GM12878 (cell line): ENCODE measurements at regions not wholly inside any gene's neighbourhood (a gene's known extent, or its start where the extent isn't known, plus 50 kb on each side); places are given as distances from the start of the nearest gene placed in this dataset.

ENCODE experiments used
- ATAC-seq: fragments of 200-7000 bp; cut with Tn5 transposase; 3 replicates; pipeline ENCODE4 v1.9.1; 2020; ENCODE audit warnings: mild to moderate bottlenecking, moderate library complexity
- BruUV-seq: library from RNA; stranded (reverse); fragments of 400-500 nt; replicated peaks from 2 replicates; lab custom pipeline; 2021; lab: Mats Ljungman, UMichigan
- CTCF ChIA-PET: fragments of 300-600 bp; sonication (Branson Sonifier 250); formaldehyde crosslinking; extraction: SDS; loops from one replicate; lab custom pipeline; 2021; ENCODE audit warnings: inconsistent platforms; lab: Yijun Ruan, JAX
- POLR2A ChIA-PET: fragments of 350-600 bp; formaldehyde crosslinking; extraction: SDS; loops from one replicate; lab custom pipeline; 2021; ENCODE audit warnings: inconsistent platforms; lab: Charles Lee
- RAD21 ChIA-PET: fragments of 300-600 bp; sonication (Branson Sonifier 250); formaldehyde crosslinking; loops from one replicate; lab custom pipeline; 2023; ENCODE audit warnings: antibody characterized with exemption; ENCODE audit not compliant: unreplicated experiment; lab: Charles Lee
- SMC1A ChIA-PET: fragments of 300-600 bp; sonication (Branson Sonifier 250); formaldehyde crosslinking; loops from one replicate; lab custom pipeline; 2023; ENCODE audit not compliant: unreplicated experiment, uncharacterized antibody; lab: Charles Lee
- DNase-seq: peaks from one replicate; pipeline ENCODE4 v3.0.0-alpha.2; 2011; ENCODE audit warnings: low read depth, low spot score
- FAIRE-seq: peaks from 3 replicates; lab custom pipeline; 2011; peaks lifted over from hg19 to GRCh38; lab: Jason Lieb, UNC
- H2AFZ ChIP-seq: 2 replicates; pipeline ENCODE4 v1.6.0; 2011; ENCODE audit warnings: low read depth, low read length, control low read depth; ENCODE audit not compliant: control insufficient read depth
- H3K27ac ChIP-seq: 2 replicates; pipeline ENCODE4 v1.5.1; 2011; ENCODE audit warnings: control low read depth; ENCODE audit not compliant: control insufficient read depth, insufficient read depth
- H3K27me3 ChIP-seq, 2 experiments: replicated peaks in 1 of 2; 2 replicates each; pipeline versions ENCODE4 v1.6.0 to v1.6.1; 2011; ENCODE audit warnings: low read length in 1 of 2; ENCODE audit not compliant: control insufficient read depth in 2 of 2, insufficient read depth in 2 of 2
- H3K36me3 ChIP-seq, 2 experiments: 2 replicates each; pipeline ENCODE4 v1.5.1; 2011; ENCODE audit warnings: low read length in 1 of 2; ENCODE audit not compliant: control insufficient read depth in 2 of 2, insufficient read depth in 2 of 2
- H3K4me1 ChIP-seq: 2 replicates; pipeline ENCODE4 v1.6.1; 2011; ENCODE audit warnings: mild to moderate bottlenecking, low read length, moderate library complexity, mixed read lengths; ENCODE audit not compliant: control insufficient read depth, insufficient read depth
- H3K4me2 ChIP-seq: 2 replicates; pipeline ENCODE4 v1.6.0; 2011; ENCODE audit warnings: control low read depth; ENCODE audit not compliant: control insufficient read depth, insufficient read depth
- H3K4me3 ChIP-seq: fragments of 200-600 bp; sonication (generic); 2 replicates; pipeline ENCODE4 v1.5.1; 2016
- H3K79me2 ChIP-seq: 2 replicates; pipeline ENCODE4 v1.6.0; 2011; ENCODE audit warnings: low read length; ENCODE audit not compliant: control insufficient read depth, insufficient read depth
- H3K9ac ChIP-seq: 2 replicates; pipeline ENCODE4 v1.8.0; 2011; ENCODE audit warnings: low read length, control low read depth, mixed read lengths; ENCODE audit not compliant: control insufficient read depth, insufficient read depth
- H3K9me3 ChIP-seq: replicated peaks from 3 replicates; pipeline ENCODE4 v1.5.1; 2011; ENCODE audit warnings: mild to moderate bottlenecking, low read length; ENCODE audit not compliant: control insufficient read depth, insufficient read depth
- H4K20me1 ChIP-seq: 2 replicates; pipeline ENCODE4 v1.6.0; 2011; ENCODE audit not compliant: control insufficient read depth, insufficient read depth
- BACH1 ChIP-seq: fragments of 450-650 bp; IDR thresholded peaks from 2 replicates; pipeline ENCODE4 v1.6.1; 2017; ENCODE audit warnings: mild to moderate bottlenecking, borderline replicate concordance
- FOS ChIP-seq: IDR thresholded peaks from 3 replicates; pipeline ENCODE4 v1.6.1; 2011; ENCODE audit warnings: borderline replicate concordance; ENCODE audit not compliant: insufficient read length; ENCODE audit errors: extremely low read depth
- HDGF ChIP-seq: fragments of 450-650 bp; IDR thresholded peaks from 2 replicates; pipeline ENCODE4 v1.6.1; 2016; ENCODE audit warnings: antibody characterized with exemption
- IRF4 ChIP-seq: IDR thresholded peaks from 2 replicates; pipeline ENCODE4 v1.6.1; 2011; ENCODE audit warnings: low read depth, low read length
- KLF5 ChIP-seq: fragments of 450-650 bp; IDR thresholded peaks from 2 replicates; pipeline ENCODE4 v1.6.1; 2014; ENCODE audit warnings: mild to moderate bottlenecking; ENCODE audit not compliant: partially characterized antibody
- NR2F1 ChIP-seq: fragments of 450-650 bp; conservative IDR thresholded peaks from 2 replicates; pipeline ENCODE4 v1.6.1; 2017; ENCODE audit warnings: mild to moderate bottlenecking
- POLR2AphosphoS5 ChIP-seq: IDR thresholded peaks from 2 replicates; pipeline ENCODE4 v1.6.1; 2011; ENCODE audit warnings: mild to moderate bottlenecking, low read length, inconsistent platforms
- POU2F2 ChIP-seq: IDR thresholded peaks from 3 replicates; pipeline ENCODE4 v1.6.1; 2011; ENCODE audit warnings: low read depth, mild to moderate bottlenecking, low read length, borderline replicate concordance
- RELB ChIP-seq: fragments of 450-650 bp; IDR thresholded peaks from 2 replicates; pipeline ENCODE4 v1.6.1; 2017; ENCODE audit warnings: low read depth, mild to moderate bottlenecking, moderate library complexity
- ZNF687 ChIP-seq: fragments of 450-650 bp; IDR thresholded peaks from 2 replicates; pipeline ENCODE4 v1.6.1; 2017; ENCODE audit warnings: mild to moderate bottlenecking, moderate library complexity
- in situ Hi-C: fragments of 300-500 bp; cut with MboI; formaldehyde crosslinking; loops from 9 replicates; pipeline ENCODE4 v1.14.3; 2018; ENCODE audit warnings: mixed read lengths
- intact Hi-C: fragments of 100-400 bp; cut with micrococcal nuclease; formaldehyde crosslinking; loops from one replicate; pipeline ENCODE4 v1.14.2; 2022; ENCODE audit not compliant: unreplicated experiment
- TF ChIP-seq, protein P1 (sequence below): fragments of 450-650 bp; IDR thresholded peaks from 2 replicates; pipeline ENCODE4 v1.6.1; 2016; ENCODE audit warnings: mild to moderate bottlenecking
- TF ChIP-seq, protein P2 (sequence below): fragments of 450-650 bp; formaldehyde crosslinking; IDR thresholded peaks from 2 replicates; pipeline ENCODE4 v1.4.0; 2022; ENCODE audit warnings: mild to moderate bottlenecking, moderate library complexity
- TF ChIP-seq, protein P3 (sequence below): fragments of 450-650 bp; IDR thresholded peaks from 2 replicates; pipeline ENCODE4 v1.6.1; 2018; ENCODE audit warnings: borderline replicate concordance, mild to moderate bottlenecking; ENCODE audit not compliant: partially characterized antibody

GRCh38 chr13:73174521-73175010 lies 115.8 kb downstream of the KLF5 start:
- H3K4me2 ChIP-seq, result no peak overlapping the region
- no peaks in the 10 kb centered on the region for H3K27me3 ChIP-seq
- H3K9me3 ChIP-seq, result no peaks in the 10 kb centered on the region
- no peaks in the 10 kb centered on the region for H3K4me1 ChIP-seq
- no peak overlapping the region for H2AFZ ChIP-seq
- H3K36me3 ChIP-seq, result no peaks in the 10 kb centered on the region
- ChIA-PET SMC1A (interaction anchor here (1.4 kb wide), 1 partner anchor 15 kb away, joined by 3 read pairs; no protein-coding TSS in a partner anchor), RAD21 (no interaction called here), POLR2A (no interaction called here), CTCF (no interaction called here)
- no peak overlapping the region for H3K4me3 ChIP-seq
- intact Hi-C loops, result no loop called here
- H3K27ac ChIP-seq, result no peak overlapping the region
- H3K79me2 ChIP-seq, result no peaks in the 10 kb centered on the region
- DNase-seq, result no peak
- H3K9ac ChIP-seq, result no peak overlapping the region
- ATAC-seq, result no peak
- no TSS peak for BruUV-seq
- in situ Hi-C loops, result no loop called here
- H4K20me1 ChIP-seq, result no peaks in the 10 kb centered on the region
- FAIRE-seq, result no peak
- no peak for TF ChIP-seq KLF5
- TF ChIP-seq IRF4, result no peak
- no peak for TF ChIP-seq POLR2AphosphoS5
- TF ChIP-seq, protein P1, sequence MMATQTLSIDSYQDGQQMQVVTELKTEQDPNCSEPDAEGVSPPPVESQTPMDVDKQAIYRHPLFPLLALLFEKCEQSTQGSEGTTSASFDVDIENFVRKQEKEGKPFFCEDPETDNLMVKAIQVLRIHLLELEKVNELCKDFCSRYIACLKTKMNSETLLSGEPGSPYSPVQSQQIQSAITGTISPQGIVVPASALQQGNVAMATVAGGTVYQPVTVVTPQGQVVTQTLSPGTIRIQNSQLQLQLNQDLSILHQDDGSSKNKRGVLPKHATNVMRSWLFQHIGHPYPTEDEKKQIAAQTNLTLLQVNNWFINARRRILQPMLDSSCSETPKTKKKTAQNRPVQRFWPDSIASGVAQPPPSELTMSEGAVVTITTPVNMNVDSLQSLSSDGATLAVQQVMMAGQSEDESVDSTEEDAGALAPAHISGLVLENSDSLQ, result no peak
- TF ChIP-seq, protein P2, sequence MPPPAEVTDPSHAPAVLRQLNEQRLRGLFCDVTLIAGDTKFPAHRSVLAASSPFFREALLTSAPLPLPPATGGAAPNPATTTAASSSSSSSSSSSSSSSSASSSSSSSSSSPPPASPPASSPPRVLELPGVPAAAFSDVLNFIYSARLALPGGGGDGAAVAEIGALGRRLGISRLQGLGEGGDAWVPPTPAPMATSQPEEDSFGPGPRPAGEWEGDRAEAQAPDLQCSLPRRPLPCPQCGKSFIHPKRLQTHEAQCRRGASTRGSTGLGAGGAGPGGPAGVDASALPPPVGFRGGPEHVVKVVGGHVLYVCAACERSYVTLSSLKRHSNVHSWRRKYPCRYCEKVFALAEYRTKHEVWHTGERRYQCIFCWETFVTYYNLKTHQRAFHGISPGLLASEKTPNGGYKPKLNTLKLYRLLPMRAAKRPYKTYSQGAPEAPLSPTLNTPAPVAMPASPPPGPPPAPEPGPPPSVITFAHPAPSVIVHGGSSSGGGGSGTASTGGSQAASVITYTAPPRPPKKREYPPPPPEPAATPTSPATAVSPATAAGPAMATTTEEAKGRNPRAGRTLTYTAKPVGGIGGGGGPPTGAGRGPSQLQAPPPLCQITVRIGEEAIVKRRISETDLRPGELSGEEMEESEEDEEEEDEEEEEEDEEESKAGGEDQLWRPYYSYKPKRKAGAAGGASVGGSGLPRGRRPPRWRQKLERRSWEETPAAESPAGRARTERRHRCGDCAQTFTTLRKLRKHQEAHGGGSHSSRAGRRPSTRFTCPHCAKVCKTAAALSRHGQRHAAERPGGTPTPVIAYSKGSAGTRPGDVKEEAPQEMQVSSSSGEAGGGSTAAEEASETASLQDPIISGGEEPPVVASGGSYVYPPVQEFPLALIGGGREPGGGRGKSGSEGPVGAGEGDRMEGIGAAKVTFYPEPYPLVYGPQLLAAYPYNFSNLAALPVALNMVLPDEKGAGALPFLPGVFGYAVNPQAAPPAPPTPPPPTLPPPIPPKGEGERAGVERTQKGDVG, result no peak
- no peak for TF ChIP-seq ZNF687
- TF ChIP-seq NR2F1, result no peak
- no peak for TF ChIP-seq POU2F2
- no peak for TF ChIP-seq HDGF
- no peak for TF ChIP-seq FOS
- TF ChIP-seq, protein P3, sequence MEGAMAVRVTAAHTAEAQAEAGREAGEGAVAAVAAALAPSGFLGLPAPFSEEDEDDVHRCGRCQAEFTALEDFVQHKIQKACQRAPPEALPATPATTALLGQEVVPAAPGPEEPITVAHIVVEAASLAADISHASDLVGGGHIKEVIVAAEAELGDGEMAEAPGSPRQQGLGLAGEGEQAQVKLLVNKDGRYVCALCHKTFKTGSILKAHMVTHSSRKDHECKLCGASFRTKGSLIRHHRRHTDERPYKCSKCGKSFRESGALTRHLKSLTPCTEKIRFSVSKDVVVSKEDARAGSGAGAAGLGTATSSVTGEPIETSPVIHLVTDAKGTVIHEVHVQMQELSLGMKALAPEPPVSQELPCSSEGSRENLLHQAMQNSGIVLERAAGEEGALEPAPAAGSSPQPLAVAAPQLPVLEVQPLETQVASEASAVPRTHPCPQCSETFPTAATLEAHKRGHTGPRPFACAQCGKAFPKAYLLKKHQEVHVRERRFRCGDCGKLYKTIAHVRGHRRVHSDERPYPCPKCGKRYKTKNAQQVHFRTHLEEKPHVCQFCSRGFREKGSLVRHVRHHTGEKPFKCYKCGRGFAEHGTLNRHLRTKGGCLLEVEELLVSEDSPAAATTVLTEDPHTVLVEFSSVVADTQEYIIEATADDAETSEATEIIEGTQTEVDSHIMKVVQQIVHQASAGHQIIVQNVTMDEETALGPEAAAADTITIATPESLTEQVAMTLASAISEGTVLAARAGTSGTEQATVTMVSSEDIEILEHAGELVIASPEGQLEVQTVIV, result no peak
- TF ChIP-seq RELB, result no peak
- no peak for TF ChIP-seq BACH1
